Amniotic epithelial cell (primary cell): ENCODE measurements at regions not wholly inside any gene's neighbourhood (a gene's known extent, or its start where the extent isn't known, plus 50 kb on each side); places are given as distances from the start of the nearest gene placed in this dataset.

Experiments used
- DNase-seq: peaks from one replicate; pipeline ENCODE4 v3.0.0-alpha.2; 2010; ENCODE audit warnings: low read depth

GRCh38 chr7:30212701-30213111 lies 71.7 kb upstream of the ZNRF2 start:
- DNase-seq = no peak

GRCh38 chr7:30213637-30214036 lies 70.8 kb upstream of the ZNRF2 start:
- DNase-seq = no peak

GRCh38 chr7:30214651-30215137 lies 69.7 kb upstream of the ZNRF2 start:
- DNase-seq = no peak

- no peak for DNase-seq
Observed at GRCh38 chr7:30221764-30222163, 62.6 kb upstream of the ZNRF2 start.

- DNase-seq = no peak
Observed at GRCh38 chr7:30222515-30223215, 61.7 kb upstream of the ZNRF2 start.

- no peak for DNase-seq
Observed at GRCh38 chr7:30223896-30224295, 60.5 kb upstream of the ZNRF2 start.

- DNase-seq = peak; percentile 93
Observed at GRCh38 chr7:30224511-30225062, 59.8 kb upstream of the ZNRF2 start.

- DNase-seq = peak; percentile 79
Observed at GRCh38 chr7:30225863-30226613, 58.4 kb upstream of the ZNRF2 start.

GRCh38 chr7:30226614-30227268 lies 57.7 kb upstream of the ZNRF2 start:
- DNase-seq = no peak

GRCh38 chr7:30231271-30231670 lies 53.1 kb upstream of the ZNRF2 start:
- DNase-seq = no peak

GRCh38 chr7:30232391-30232790 lies 52.0 kb upstream of the ZNRF2 start:
- peak; percentile 50 for DNase-seq
